ENCODE measurements at regions not wholly inside any gene's neighbourhood (a gene's known extent, or its start where the extent isn't known, plus 50 kb on each side); places are given as distances from the start of the nearest gene placed in this dataset.

- Histone ChIP-seq H3K4me1 (ENCODE audit: control insufficient read depth in 2 of 2, insufficient read depth in 2 of 2, low read length in 2 of 2) (no peaks in the 10 kb centered on the region), H3K4me3 (ENCODE audit: low read length in 2 of 2) (no peak overlapping the region), H3K36me3 (ENCODE audit: control insufficient read depth in 2 of 2, insufficient read depth in 2 of 2, low read length in 1 of 2) (no peaks in the 10 kb centered on the region), H3K9me3 (ENCODE audit: control insufficient read depth in 2 of 2, insufficient read depth in 1 of 2, low read length in 1 of 2) (no peaks in the 10 kb centered on the region), H3K27ac (ENCODE audit: low read depth in 1 of 2, low read length in 1 of 2) (no peak overlapping the region), H3K27me3 (ENCODE audit: control insufficient read depth in 2 of 2, insufficient read depth in 1 of 2, low read length in 1 of 2) (peaks cover 8 to 48% of the 10 kb centered on the region in 2 donors)
- DNase-seq (ENCODE audit: low read depth in 6 of 9, low spot score in 9 of 9), result no peak
- whole genome bisulfite sequencing, result 65% methylated on average over 8 of the region's 8 CpGs
Observed at GRCh38 chr1:22342734-22343191, 108.9 kb upstream of the ZBTB40 start.

DNA sequence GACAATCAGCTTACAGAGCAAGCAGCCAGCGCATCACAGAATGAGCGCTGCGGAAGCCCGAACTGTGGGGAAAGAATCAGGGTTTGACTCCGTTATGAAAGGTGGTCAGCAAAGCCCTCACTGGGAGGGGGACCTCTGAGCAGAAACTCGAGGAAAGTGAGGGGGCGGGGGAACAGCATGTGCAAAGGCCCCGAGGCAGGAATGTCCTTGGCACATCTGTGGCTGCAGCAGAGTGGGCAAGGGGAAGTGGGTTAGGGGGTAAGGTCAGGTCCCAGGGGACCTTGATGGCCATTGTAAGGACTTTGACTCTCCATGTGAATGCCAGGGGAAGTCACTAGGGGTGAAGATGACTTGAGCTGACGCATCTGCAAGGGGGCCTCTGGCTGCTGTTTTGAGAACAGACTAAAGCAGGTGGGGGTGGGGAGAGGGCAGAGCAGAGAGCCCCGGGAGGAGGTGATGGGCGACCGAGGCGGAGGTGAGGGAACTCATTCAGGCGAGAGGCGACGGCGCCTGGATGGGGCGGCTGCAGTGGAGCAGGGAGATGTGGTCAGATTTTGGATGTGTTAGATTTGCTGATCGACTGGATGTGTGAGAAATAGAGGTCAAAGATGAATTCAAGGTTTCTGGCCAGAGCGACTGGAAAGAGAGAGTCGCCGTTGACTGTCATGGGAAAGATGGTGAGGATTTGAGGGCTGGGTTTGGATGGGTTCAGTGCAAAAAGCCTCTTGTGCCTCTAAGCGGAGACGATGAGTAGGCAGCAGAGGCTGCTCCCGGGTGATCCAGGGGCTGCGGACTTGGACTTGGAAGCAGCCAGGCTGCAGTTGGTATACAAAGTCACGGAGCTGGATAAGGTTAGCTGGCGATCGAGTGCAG is 108.0 kb upstream of the ZBTB40 start:
- WGBS, result 82% methylated on average over 29 of the region's 29 CpGs
- Histone ChIP-seq H3K27me3 (ENCODE audit: control insufficient read depth in 2 of 2, insufficient read depth in 1 of 2, low read length in 1 of 2) (peaks cover 10 to 57% of the 10 kb centered on the region in 2 donors), H3K4me1 (ENCODE audit: control insufficient read depth in 2 of 2, insufficient read depth in 2 of 2, low read length in 2 of 2) (no peaks in the 10 kb centered on the region), H3K9me3 (ENCODE audit: control insufficient read depth in 2 of 2, insufficient read depth in 1 of 2, low read length in 1 of 2) (no peaks in the 10 kb centered on the region), H3K36me3 (ENCODE audit: control insufficient read depth in 2 of 2, insufficient read depth in 2 of 2, low read length in 1 of 2) (no peaks in the 10 kb centered on the region), H3K27ac (ENCODE audit: low read depth in 1 of 2, low read length in 1 of 2) (no peak overlapping the region), H3K4me3 (ENCODE audit: low read length in 2 of 2) (no peak overlapping the region)
- no peak for DNase-seq (ENCODE audit: low read depth in 6 of 9, low spot score in 9 of 9)

GRCh38 chr1:22344329-22344630 is 107.4 kb upstream of the ZBTB40 start:
- no peak overlapping the region for H3K4me3 ChIP-seq (ENCODE audit: low read length in 2 of 2)
- DNase-seq (ENCODE audit: low read depth in 6 of 9, low spot score in 9 of 9), result no peak
- no peaks in the 10 kb centered on the region for H3K36me3 ChIP-seq (ENCODE audit: control insufficient read depth in 2 of 2, insufficient read depth in 2 of 2, low read length in 1 of 2)
- H3K27me3 ChIP-seq (ENCODE audit: control insufficient read depth in 2 of 2, insufficient read depth in 1 of 2, low read length in 1 of 2), result peaks cover 10 to 60% of the 10 kb centered on the region in 2 donors
- H3K27ac ChIP-seq (ENCODE audit: low read depth in 1 of 2, low read length in 1 of 2), result no peak overlapping the region
- H3K9me3 ChIP-seq (ENCODE audit: control insufficient read depth in 2 of 2, insufficient read depth in 1 of 2, low read length in 1 of 2), result no peaks in the 10 kb centered on the region
- 74% methylated on average over 5 of the region's 5 CpGs for WGBS
- H3K4me1 ChIP-seq (ENCODE audit: control insufficient read depth in 2 of 2, insufficient read depth in 2 of 2, low read length in 2 of 2), result no peaks in the 10 kb centered on the region

DNA sequence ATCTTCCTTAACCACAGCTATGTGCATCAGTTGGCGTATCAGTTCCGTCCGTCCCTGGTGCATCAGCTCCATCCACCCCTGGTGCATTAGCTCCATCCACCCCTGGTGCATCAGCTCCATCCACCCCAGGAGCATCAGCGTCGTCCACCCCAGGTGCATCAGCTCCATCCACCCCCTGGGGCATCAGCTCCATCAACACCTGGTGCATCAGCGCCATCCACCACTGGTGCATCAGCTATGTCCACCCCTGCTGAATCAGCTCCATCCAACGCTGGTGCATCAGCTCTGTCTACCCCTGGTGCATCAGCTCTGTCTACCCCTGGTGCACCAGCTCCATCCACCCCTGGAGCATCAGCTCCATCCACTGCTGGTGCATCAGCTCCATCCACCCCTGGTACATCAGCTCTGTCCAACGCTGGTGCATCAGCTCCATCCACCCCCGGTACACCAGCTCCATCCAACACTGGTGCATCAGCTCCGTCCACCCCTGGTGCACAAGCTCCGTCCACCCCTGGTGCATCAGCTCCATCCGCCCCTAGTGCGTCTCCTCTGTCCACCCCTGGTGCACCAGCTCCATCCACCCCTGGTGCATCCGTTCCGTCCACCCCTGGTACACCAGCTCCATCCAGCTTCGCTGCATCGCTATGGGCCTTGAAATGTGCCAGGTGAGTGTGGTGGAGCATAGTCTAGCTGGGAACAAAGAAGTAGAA is 106.6 kb upstream of the ZBTB40 start:
- WGBS, result 91% methylated on average over 17 of the region's 17 CpGs
- Histone ChIP-seq H3K9me3 (ENCODE audit: control insufficient read depth in 2 of 2, insufficient read depth in 1 of 2, low read length in 1 of 2) (no peaks in the 10 kb centered on the region), H3K4me3 (ENCODE audit: low read length in 2 of 2) (no peak overlapping the region), H3K36me3 (ENCODE audit: control insufficient read depth in 2 of 2, insufficient read depth in 2 of 2, low read length in 1 of 2) (no peaks in the 10 kb centered on the region), H3K27ac (ENCODE audit: low read depth in 1 of 2, low read length in 1 of 2) (no peak overlapping the region), H3K27me3 (ENCODE audit: control insufficient read depth in 2 of 2, insufficient read depth in 1 of 2, low read length in 1 of 2) (peaks cover 13 to 68% of the 10 kb centered on the region in 2 donors), H3K4me1 (ENCODE audit: control insufficient read depth in 2 of 2, insufficient read depth in 2 of 2, low read length in 2 of 2) (no peaks in the 10 kb centered on the region)
- DNase-seq (ENCODE audit: low read depth in 6 of 9, low spot score in 9 of 9), result no peak

- no peaks in the 10 kb centered on the region for H3K36me3 ChIP-seq (ENCODE audit: control insufficient read depth in 2 of 2, insufficient read depth in 2 of 2, low read length in 1 of 2)
- DNase-seq (ENCODE audit: low read depth in 6 of 9, low spot score in 9 of 9), result no peak
- no peaks in the 10 kb centered on the region for H3K9me3 ChIP-seq (ENCODE audit: control insufficient read depth in 2 of 2, insufficient read depth in 1 of 2, low read length in 1 of 2)
- H3K4me1 ChIP-seq (ENCODE audit: control insufficient read depth in 2 of 2, insufficient read depth in 2 of 2, low read length in 2 of 2), result no peaks in the 10 kb centered on the region
- no peak overlapping the region for H3K27ac ChIP-seq (ENCODE audit: low read depth in 1 of 2, low read length in 1 of 2)
- H3K27me3 ChIP-seq (ENCODE audit: control insufficient read depth in 2 of 2, insufficient read depth in 1 of 2, low read length in 1 of 2), result peaks cover 22 to 70% of the 10 kb centered on the region in 2 donors
- WGBS, result 44% methylated on average over 16 of the region's 16 CpGs
- H3K4me3 ChIP-seq (ENCODE audit: low read length in 2 of 2), result no peak overlapping the region
Observed at GRCh38 chr1:22347854-22348760, 103.5 kb upstream of the ZBTB40 start.

DNA sequence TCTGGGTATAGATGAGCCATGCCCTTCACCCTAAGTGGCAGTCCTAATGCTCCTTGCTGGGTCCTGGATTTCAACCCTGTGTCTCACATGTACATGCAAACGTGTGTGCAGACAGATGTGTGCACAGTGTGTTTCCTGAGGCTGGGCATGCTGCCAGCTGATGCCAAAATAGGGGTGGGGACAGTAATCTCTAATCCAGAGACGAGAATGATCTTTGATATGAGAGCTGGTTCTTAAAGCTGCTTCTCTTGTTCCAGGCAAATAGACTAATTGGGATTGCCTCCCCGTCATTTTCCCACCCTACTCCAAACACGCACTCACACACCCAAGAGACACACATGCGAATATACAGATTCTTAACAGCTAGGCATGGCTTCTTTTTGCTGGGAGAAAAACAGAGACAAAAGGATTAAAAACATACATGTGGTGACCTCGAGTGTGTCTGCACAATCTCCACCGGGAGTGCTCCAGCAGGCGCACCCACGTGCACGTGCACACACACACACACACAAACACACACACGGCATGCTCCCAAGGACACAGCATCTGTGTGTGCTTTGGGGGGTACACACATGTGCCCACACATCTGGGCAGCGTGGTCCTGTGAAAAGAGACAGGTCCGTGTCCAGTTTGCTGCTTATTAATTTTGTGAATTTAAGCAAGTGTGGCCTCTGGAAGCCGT is 102.1 kb upstream of the ZBTB40 start:
- H3K27me3 ChIP-seq (ENCODE audit: control insufficient read depth in 2 of 2, insufficient read depth in 1 of 2, low read length in 1 of 2), result peaks cover 22 to 57% of the 10 kb centered on the region in 2 donors
- no peaks in the 10 kb centered on the region for H3K36me3 ChIP-seq (ENCODE audit: control insufficient read depth in 2 of 2, insufficient read depth in 2 of 2, low read length in 1 of 2)
- DNase-seq (ENCODE audit: low read depth in 6 of 9, low spot score in 9 of 9), result no peak

DNA sequence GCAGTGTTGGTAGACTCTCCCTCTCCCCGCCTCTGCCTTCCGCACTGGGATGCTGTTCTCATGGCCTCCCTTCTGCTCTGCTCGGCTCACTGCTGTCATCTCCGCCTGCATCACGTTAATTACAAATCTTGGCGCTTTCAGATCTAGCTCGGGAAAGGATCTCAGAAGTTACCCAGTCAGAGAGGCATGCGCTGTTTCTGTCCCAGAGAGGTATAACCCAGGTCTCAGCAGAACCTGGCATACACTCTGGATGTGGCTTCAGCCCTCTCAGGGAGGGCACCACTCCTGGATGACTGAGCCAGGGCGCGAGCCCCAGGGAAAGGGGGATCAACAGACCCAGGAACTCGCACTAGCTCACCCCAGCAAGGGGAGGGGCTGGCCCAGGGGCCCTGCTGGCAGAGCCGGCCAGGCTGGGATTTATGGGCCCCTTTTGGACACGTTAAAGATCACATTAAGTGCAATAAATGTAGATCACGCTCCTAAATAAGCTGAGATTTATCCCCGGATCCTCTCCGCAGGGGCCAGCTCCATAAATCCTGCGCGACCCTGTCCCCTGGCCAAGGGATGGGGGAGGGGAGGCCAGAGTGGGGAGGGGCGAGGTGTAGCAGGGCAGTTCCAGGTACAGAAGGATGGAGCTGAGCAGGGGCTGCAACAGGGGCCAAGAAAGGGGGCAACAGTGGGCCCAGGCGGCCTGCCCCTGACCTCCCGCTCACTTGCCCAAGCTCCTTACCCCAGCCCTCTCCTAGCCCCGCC is 101.3 kb upstream of the ZBTB40 start:
- peaks cover 22 to 52% of the 10 kb centered on the region in 2 donors for H3K27me3 ChIP-seq (ENCODE audit: control insufficient read depth in 2 of 2, insufficient read depth in 1 of 2, low read length in 1 of 2)

More for the DNA sequence above, 102.1 kb upstream of the ZBTB40 start:
- 71% methylated on average over 14 of the region's 14 CpGs for WGBS
- Histone ChIP-seq H3K27ac (ENCODE audit: low read depth in 1 of 2, low read length in 1 of 2) (no peak overlapping the region), H3K4me1 (ENCODE audit: control insufficient read depth in 2 of 2, insufficient read depth in 2 of 2, low read length in 2 of 2) (no peaks in the 10 kb centered on the region), H3K9me3 (ENCODE audit: control insufficient read depth in 2 of 2, insufficient read depth in 1 of 2, low read length in 1 of 2) (no peaks in the 10 kb centered on the region), H3K4me3 (ENCODE audit: low read length in 2 of 2) (no peak overlapping the region)

More for the DNA sequence above, 101.3 kb upstream of the ZBTB40 start:
- no peaks in the 10 kb centered on the region for H3K36me3 ChIP-seq (ENCODE audit: control insufficient read depth in 2 of 2, insufficient read depth in 2 of 2, low read length in 1 of 2)
- H3K27ac ChIP-seq (ENCODE audit: low read depth in 1 of 2, low read length in 1 of 2), result no peak overlapping the region
- no peak for DNase-seq (ENCODE audit: low read depth in 6 of 9, low spot score in 9 of 9)
- no peaks in the 10 kb centered on the region for H3K9me3 ChIP-seq (ENCODE audit: control insufficient read depth in 2 of 2, insufficient read depth in 1 of 2, low read length in 1 of 2)
- H3K4me3 ChIP-seq (ENCODE audit: low read length in 2 of 2), result no peak overlapping the region
- H3K4me1 ChIP-seq (ENCODE audit: control insufficient read depth in 2 of 2, insufficient read depth in 2 of 2, low read length in 2 of 2), result no peaks in the 10 kb centered on the region
- 19% methylated on average over 22 of the region's 22 CpGs for WGBS

Data from thymus (tissue), 11 donors.